C4-2B (cell line): ENCODE measurements at regions not wholly inside any gene's neighbourhood (a gene's known extent, or its start where the extent isn't known, plus 50 kb on each side); places are given as distances from the start of the nearest gene placed in this dataset.

Source experiments
- ZFX ChIP-seq: fragments of 450-650 bp; IDR thresholded peaks from 2 replicates; pipeline ENCODE4 v1.6.1; 2017
- TF ChIP-seq, protein P1 (sequence below): fragments of 450-650 bp; conservative IDR thresholded peaks from 2 replicates; pipeline ENCODE4 v1.5.1; 2017; ENCODE audit warnings: mild to moderate bottlenecking

DNA sequence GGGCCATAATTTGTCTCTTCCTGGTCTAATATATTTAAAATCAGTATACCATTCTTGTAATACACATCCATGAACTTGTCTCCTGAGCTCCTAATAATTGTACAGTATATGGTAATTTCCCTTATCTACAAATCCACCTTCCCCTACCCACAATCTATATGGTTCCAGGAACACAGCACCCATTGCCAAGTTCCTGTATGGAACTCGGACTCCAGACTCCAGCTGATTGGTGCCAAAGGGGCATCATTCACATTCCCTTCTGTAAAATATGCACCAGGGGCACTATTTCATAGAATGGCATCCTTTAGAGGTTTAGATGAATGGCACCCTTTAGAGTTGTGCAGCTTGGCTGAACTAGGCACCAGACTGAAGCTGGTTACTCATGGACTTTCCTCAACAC is 58.8 kb upstream of the ZSWIM5 start:
- TF ChIP-seq, protein P1, sequence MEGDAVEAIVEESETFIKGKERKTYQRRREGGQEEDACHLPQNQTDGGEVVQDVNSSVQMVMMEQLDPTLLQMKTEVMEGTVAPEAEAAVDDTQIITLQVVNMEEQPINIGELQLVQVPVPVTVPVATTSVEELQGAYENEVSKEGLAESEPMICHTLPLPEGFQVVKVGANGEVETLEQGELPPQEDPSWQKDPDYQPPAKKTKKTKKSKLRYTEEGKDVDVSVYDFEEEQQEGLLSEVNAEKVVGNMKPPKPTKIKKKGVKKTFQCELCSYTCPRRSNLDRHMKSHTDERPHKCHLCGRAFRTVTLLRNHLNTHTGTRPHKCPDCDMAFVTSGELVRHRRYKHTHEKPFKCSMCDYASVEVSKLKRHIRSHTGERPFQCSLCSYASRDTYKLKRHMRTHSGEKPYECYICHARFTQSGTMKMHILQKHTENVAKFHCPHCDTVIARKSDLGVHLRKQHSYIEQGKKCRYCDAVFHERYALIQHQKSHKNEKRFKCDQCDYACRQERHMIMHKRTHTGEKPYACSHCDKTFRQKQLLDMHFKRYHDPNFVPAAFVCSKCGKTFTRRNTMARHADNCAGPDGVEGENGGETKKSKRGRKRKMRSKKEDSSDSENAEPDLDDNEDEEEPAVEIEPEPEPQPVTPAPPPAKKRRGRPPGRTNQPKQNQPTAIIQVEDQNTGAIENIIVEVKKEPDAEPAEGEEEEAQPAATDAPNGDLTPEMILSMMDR, result no peak
- TF ChIP-seq ZFX, result no peak
